ENCODE measurements at regions not wholly inside any gene's neighbourhood (a gene's known extent, or its start where the extent isn't known, plus 50 kb on each side); places are given as distances from the start of the nearest gene placed in this dataset.

- TF ChIP-seq CTCF (conservative IDR thresholded peaks at IDR 0.05; ENCODE audit: low read length) (no peak), EZH2phosphoT487 (IDR thresholded peaks at IDR 0.05; ENCODE audit: borderline replicate concordance) (no peak)
These were observed 60.3 kb upstream of the GALNT9 start for GRCh38 chr12:132389526-132390286.
